Adrenal gland (tissue), 9 donors: ENCODE measurements at regions not wholly inside any gene's neighbourhood (a gene's known extent, or its start where the extent isn't known, plus 50 kb on each side); places are given as distances from the start of the nearest gene placed in this dataset.

Experiments
- DNase-seq, 7 donors: peaks; one replicate each; pipeline ENCODE4 v3.0.0-alpha.2; 2019 to 2020
- H3K27ac ChIP-seq, 5 donors: fragments of 200-600 bp; sonication (generic) in 4 of 5; 1 replicate in 3 of 5; 2 replicates in 2 of 5; pipeline versions ENCODE4 v1.5.1 to v1.8.0; 2016 to 2020; ENCODE audit warnings: mild to moderate bottlenecking in 1 of 5
- H3K27me3 ChIP-seq: fragments of 200-600 bp; 2 replicates; pipeline ENCODE4 v1.8.0; 2021
- H3K36me3 ChIP-seq, 2 donors: fragments of 200-600 bp; replicated peaks in 1 of 2; 1 replicate in 1 of 2; 2 replicates in 1 of 2; pipeline versions ENCODE4 v1.5.1 to v1.8.0; 2018 to 2022
- H3K4me1 ChIP-seq, 2 donors: fragments of 200-600 bp; replicated peaks in 1 of 2; 1 replicate in 1 of 2; 2 replicates in 1 of 2; pipeline versions ENCODE4 v1.5.1 to v1.8.0; 2018 to 2021
- H3K4me3 ChIP-seq, 4 donors: fragments of 200-600 bp; sonication (generic) in 3 of 4; one replicate each; pipeline ENCODE4 v1.5.1; 2016 to 2018
- H3K9me3 ChIP-seq, 3 donors: fragments of 200-600 bp; sonication (generic) in 1 of 3; replicated peaks in 1 of 3; 1 replicate in 2 of 3; 2 replicates in 1 of 3; pipeline versions ENCODE4 v1.5.1 to v1.8.0; 2016 to 2021
- CTCF ChIP-seq, 6 experiments: fragments of 450-650 bp in 4 of 6; fragments of 200-600 bp in 2 of 6; sonication (generic) in 1 of 6; IDR thresholded peaks; 1 replicate in 5 of 6; 2 replicates in 1 of 6; pipeline versions ENCODE4 v1.5.1 to v1.8.0; 2016 to 2021; ENCODE audit warnings: antibody characterized with exemption in 6 of 6, mild to moderate bottlenecking in 2 of 6, moderate library complexity in 1 of 6
- POLR2A ChIP-seq, 2 donors: fragments of 450-650 bp; IDR thresholded peaks; one replicate each; pipeline ENCODE4 v1.6.1; 2017; ENCODE audit warnings: antibody characterized with exemption in 2 of 2, mild to moderate bottlenecking in 2 of 2, moderate library complexity in 1 of 2
- WGBS, 4 donors: extraction: QIAGEN DNeasy Blood & Tissue Kit in 2 of 4; methylation state at CpG; one replicate each; pipeline versions ENCODE4 v1.1.5 to v1.1.7; 2013 to 2017; 5-methylcytosine and 5-hydroxymethylcytosine counted together
- intact Hi-C, 2 donors: fragments of 100-400 bp; cut with DNase I; formaldehyde crosslinking; loops; one replicate each; pipeline versions ENCODE4 v1.14.1 to v1.15.0; 2022 to 2023
- donor health status: healthy with polysubstance abuse.
- donor health status: Bipolar disorder and iron deficiency.
- donor health status: DM: yes; HTN: yes; CAD: no.
- donor health status: DM: no; HTN: no; CAD: no.
- donor health status: DM: no; HTN: no; CAD: no.

GRCh38 chr3:166123088-166123487 lies 285.9 kb upstream of the BCHE start:
- intact Hi-C loops = no loop called here
- H3K27ac ChIP-seq = no peak overlapping the region
- no peaks in the 10 kb centered on the region for H3K9me3 ChIP-seq
- H3K4me1 ChIP-seq = no peaks in the 10 kb centered on the region
- no peak for DNase-seq
- TF ChIP-seq CTCF (IDR thresholded peaks at IDR 0.05) (no peak), POLR2A (IDR thresholded peaks at IDR 0.05) (no peak)
- H3K36me3 ChIP-seq = no peaks in the 10 kb centered on the region
- H3K27me3 ChIP-seq = no peaks in the 10 kb centered on the region
- H3K4me3 ChIP-seq = no peak overlapping the region

- TF ChIP-seq POLR2A (IDR thresholded peaks at IDR 0.05) = no peak
- 29 to 45% (median 40%) methylated on average over 2 of the region's 2 CpGs for WGBS, 4 donors
- Histone ChIP-seq H3K9me3 (no peaks in the 10 kb centered on the region), H3K4me3 (no peak overlapping the region), H3K27ac (no peak overlapping the region), H3K4me1 (no peaks in the 10 kb centered on the region), H3K36me3 (no peaks in the 10 kb centered on the region), H3K27me3 (no peaks in the 10 kb centered on the region)
- intact Hi-C loops = no loop called here
- no peak for DNase-seq
These were observed 280.8 kb upstream of the BCHE start for GRCh38 chr3:166118049-166118448.

DNA sequence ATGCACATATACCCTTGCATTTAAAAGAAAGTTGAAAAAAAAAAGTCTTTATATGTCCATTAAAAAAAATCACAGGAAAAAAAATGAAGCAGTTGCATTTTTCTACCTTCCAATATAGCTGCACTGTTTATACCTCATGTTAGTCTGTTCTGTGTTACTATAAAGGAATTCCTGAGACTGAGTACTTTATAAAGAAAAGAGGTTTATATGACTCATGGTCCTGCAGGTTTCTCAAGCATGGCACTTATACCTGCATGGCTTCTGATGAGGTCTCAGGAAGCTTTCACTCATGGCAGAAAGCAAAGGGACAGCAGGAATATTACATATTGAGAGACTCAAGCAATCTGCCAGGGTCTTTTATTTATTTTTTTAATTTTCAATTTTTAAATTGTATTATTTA lies 277.2 kb upstream of the BCHE start:
- intact Hi-C loops = no loop called here
- H3K9me3 ChIP-seq = no peaks in the 10 kb centered on the region
- no peaks in the 10 kb centered on the region for H3K4me1 ChIP-seq
- no peaks in the 10 kb centered on the region for H3K27me3 ChIP-seq
- no peak for DNase-seq
- no peaks in the 10 kb centered on the region for H3K36me3 ChIP-seq
- H3K4me3 ChIP-seq = no peak overlapping the region
- H3K27ac ChIP-seq = no peak overlapping the region
- TF ChIP-seq POLR2A (IDR thresholded peaks at IDR 0.05) = no peak
- TF ChIP-seq CTCF (IDR thresholded peaks at IDR 0.05) = no peak

- Histone ChIP-seq H3K27ac (no peak overlapping the region), H3K9me3 (no peaks in the 10 kb centered on the region), H3K36me3 (no peaks in the 10 kb centered on the region), H3K27me3 (no peaks in the 10 kb centered on the region), H3K4me3 (no peak overlapping the region), H3K4me1 (no peaks in the 10 kb centered on the region)
- 83 to 92% (median 89%) methylated on average over 2 of the region's 2 CpGs for WGBS, 4 donors
- TF ChIP-seq CTCF (IDR thresholded peaks at IDR 0.05) = no peak
- no peak for TF ChIP-seq POLR2A (IDR thresholded peaks at IDR 0.05)
- DNase-seq = no peak
- intact Hi-C loops = no loop called here
These were observed 274.3 kb upstream of the BCHE start for GRCh38 chr3:166111562-166111961.

DNA sequence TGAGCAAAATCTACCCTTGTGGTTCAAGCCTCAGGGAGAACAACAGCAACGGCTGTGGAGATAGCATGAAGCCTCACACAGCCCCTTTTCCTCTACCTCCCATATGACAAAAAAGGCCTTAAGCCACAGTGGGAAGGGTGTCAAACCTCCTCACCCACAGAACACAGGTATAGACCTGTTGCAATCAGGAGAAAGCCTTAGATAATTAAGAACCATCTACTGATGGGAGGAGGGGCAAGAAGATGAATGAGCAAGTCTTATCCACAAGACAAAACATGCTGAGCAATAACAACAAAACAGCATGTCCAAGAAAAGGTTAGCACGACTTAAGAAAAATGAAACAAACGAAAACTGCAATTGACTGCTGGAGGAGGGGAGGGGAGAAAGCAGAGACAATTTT lies 272.9 kb upstream of the BCHE start:
- TF ChIP-seq CTCF (IDR thresholded peaks at IDR 0.05) (no peak), POLR2A (IDR thresholded peaks at IDR 0.05) (no peak)
- Histone ChIP-seq H3K36me3 (no peaks in the 10 kb centered on the region), H3K9me3 (no peaks in the 10 kb centered on the region), H3K4me3 (no peak overlapping the region), H3K27me3 (no peaks in the 10 kb centered on the region), H3K27ac (no peak overlapping the region), H3K4me1 (no peaks in the 10 kb centered on the region)
- WGBS, 4 donors = 68 to 76% (median 73%) methylated on average over 3 of the region's 3 CpGs
- intact Hi-C loops = no loop called here
- no peak for DNase-seq
